ENCODE measurements at regions not wholly inside any gene's neighbourhood (a gene's known extent, or its start where the extent isn't known, plus 50 kb on each side); places are given as distances from the start of the nearest gene placed in this dataset.
A peak's percentile ranks its signal among the peaks of the same experiment; 100 is the strongest.
"Not testable (repeated sequence)": the region's sequence is repeated elsewhere in the genome, so short reads cannot be mapped to it uniquely, and the experiment has no call there.

- DNase-seq = no peak
These were observed 293.8 kb upstream of the SLC14A2 start for GRCh38 chr18:45321520-45321919.

GRCh38 chr18:45322343-45322742 lies 292.9 kb upstream of the SLC14A2 start:
- peak; percentile 7 for DNase-seq

GRCh38 chr18:45324101-45324494 lies 291.2 kb upstream of the SLC14A2 start:
- DNase-seq = no peak

GRCh38 chr18:45324495-45325113 lies 290.7 kb upstream of the SLC14A2 start:
- peak; percentile 93 for DNase-seq

- DNase-seq = no peak
These were observed 289.5 kb upstream of the SLC14A2 start for GRCh38 chr18:45325778-45326177.

GRCh38 chr18:45326505-45326904 lies 288.8 kb upstream of the SLC14A2 start:
- no peak for DNase-seq

- no peak for DNase-seq
These were observed 287.0 kb upstream of the SLC14A2 start for GRCh38 chr18:45328296-45328695.

- peak; percentile 78 for DNase-seq
These were observed 286.5 kb upstream of the SLC14A2 start for GRCh38 chr18:45328811-45329210.

- DNase-seq = no peak
These were observed 286.0 kb upstream of the SLC14A2 start for GRCh38 chr18:45329316-45329715.

GRCh38 chr18:45330170-45330594 lies 285.1 kb upstream of the SLC14A2 start:
- peak; percentile 62 for DNase-seq

GRCh38 chr18:45332871-45333270 lies 282.4 kb upstream of the SLC14A2 start:
- peak; percentile 80 for DNase-seq

- DNase-seq = no peak
These were observed 281.1 kb upstream of the SLC14A2 start for GRCh38 chr18:45334191-45334590.

- DNase-seq = peak; percentile 63
These were observed 279.8 kb upstream of the SLC14A2 start for GRCh38 chr18:45335282-45336043.

- peak; percentile 35 for DNase-seq
These were observed 278.8 kb upstream of the SLC14A2 start for GRCh38 chr18:45336448-45336847.

GRCh38 chr18:45337477-45337876 lies 277.8 kb upstream of the SLC14A2 start:
- DNase-seq = no peak

GRCh38 chr18:45339810-45340550 lies 275.3 kb upstream of the SLC14A2 start:
- no peak for DNase-seq

GRCh38 chr18:45340884-45341283 lies 274.4 kb upstream of the SLC14A2 start:
- no peak for DNase-seq

- no peak for DNase-seq
These were observed 273.8 kb upstream of the SLC14A2 start for GRCh38 chr18:45341454-45341853.

GRCh38 chr18:45342166-45342565 lies 273.1 kb upstream of the SLC14A2 start:
- DNase-seq = no peak

GRCh38 chr18:45342653-45343052 lies 272.6 kb upstream of the SLC14A2 start:
- no peak for DNase-seq

- no peak for DNase-seq
These were observed 271.9 kb upstream of the SLC14A2 start for GRCh38 chr18:45343365-45343764.

- not testable (repeated sequence) for DNase-seq
These were observed 270.6 kb upstream of the SLC14A2 start for GRCh38 chr18:45344680-45345079.

GRCh38 chr18:45349019-45349418 lies 266.3 kb upstream of the SLC14A2 start:
- DNase-seq = no peak

- no peak for DNase-seq
These were observed 265.8 kb upstream of the SLC14A2 start for GRCh38 chr18:45349467-45349866.

Measured in fibroblast of upper back skin (primary cell).